ENCODE measurements at regions not wholly inside any gene's neighbourhood (a gene's known extent, or its start where the extent isn't known, plus 50 kb on each side); places are given as distances from the start of the nearest gene placed in this dataset.
A peak's percentile ranks its signal among the peaks of the same experiment; 100 is the strongest.

- peaks cover 42% of the 10 kb centered on the region for H3K4me1 ChIP-seq (ENCODE audit: insufficient read depth, low read length)
- ATAC-seq (peak; percentile 90), DNase-seq (ENCODE audit: low spot score) (peak; percentile 88), FAIRE-seq (peak; percentile 61)
- no peaks in the 10 kb centered on the region for H4K20me1 ChIP-seq (ENCODE audit: insufficient read depth, low read length)
- peak overlapping the region; percentile 59 for H3K4me2 ChIP-seq (ENCODE audit: low read depth, low read length)
- H2AFZ ChIP-seq (ENCODE audit: low read length) = no peak overlapping the region
- no peak overlapping the region for H3K27ac ChIP-seq (ENCODE audit: extremely low read length, insufficient read depth, low read length)
- intact Hi-C loops (cut with micrococcal nuclease; ENCODE audit: unreplicated experiment) = loop anchor here (1.0 to 10.0 kb wide), 3 partner anchors 257 to 592 kb away; no protein-coding TSS in a partner anchor
- H3K27me3 ChIP-seq (ENCODE audit: control insufficient read depth in 1 of 2, insufficient read depth in 2 of 2, low read length in 2 of 2) = no peaks in the 10 kb centered on the region
- no peaks in the 10 kb centered on the region for H3K36me3 ChIP-seq (replicated peaks in 1 of 2; ENCODE audit: control insufficient read depth in 1 of 2, insufficient read depth in 2 of 2, low read length in 2 of 2)
- no peaks in the 10 kb centered on the region for H3K79me2 ChIP-seq (ENCODE audit: insufficient read depth, low read length)
- peak overlapping the region; percentile 23; the same call in 1 of the 2 replicates for H3K9ac ChIP-seq (ENCODE audit: insufficient read depth, low read depth, low read length)
- no TSS peak for BruUV-seq (replicated peaks)
- H3K4me3 ChIP-seq (replicated peaks in 1 of 3; ENCODE audit: insufficient read depth in 1 of 3, low read depth in 2 of 3, low read length in 3 of 3) = peak overlapping the region in 2 of 3 experiments; percentile 14 to 31; a peak in 4 of 6 replicates
- ChIA-PET POLR2A (interaction anchor here (1.0 kb wide), 1 partner anchor 260 kb away, joined by 3 read pairs; no protein-coding TSS in a partner anchor), CTCF (ENCODE audit: low intra/inter-chr PET ratio, low total read pairs) (interaction anchor here (1.4 kb wide), 1 partner anchor 592 kb away, joined by 5 read pairs; no protein-coding TSS in a partner anchor)
- H3K9me3 ChIP-seq (ENCODE audit: low read length) = no peaks in the 10 kb centered on the region
- in situ Hi-C loops (cut with HindIII; ENCODE audit: extremely low pct_ligation_motif_present, low pct_unique_long_range_greater_than_20kb) = loop anchor here (5.0 to 10.0 kb wide), 3 partner anchors 160 to 590 kb away; no protein-coding TSS in a partner anchor
- 4% methylated on average over 10 of the region's 10 CpGs for WGBS (ENCODE audit: low lambda C conversion rate)
- TF ChIP-seq FOXP4 (CRISPR knock-in tag; IDR thresholded peaks at IDR 0.05) (0 out of 2 replicates have a peak, but pooled peaks have one; percentile 37), ZFP1 (CRISPR knock-in tag; IDR thresholded peaks at IDR 0.05) (peak; percentile 48; the same call in 1 of the 2 replicates), ATF2 (CRISPR knock-in tag; IDR thresholded peaks at IDR 0.05) (0 out of 2 replicates have a peak, but pooled peaks have one; percentile 25), HHEX (CRISPR knock-in tag; IDR thresholded peaks at IDR 0.05) (peak; percentile 5; the same call in 1 of the 2 replicates), EP300 (IDR thresholded peaks at IDR 0.05; ENCODE audit: low read depth in 2 of 2, low read length in 2 of 2) (peak in 1 of 2 experiments; percentile 85; a peak in 2 of 4 replicates), EP300 (CRISPR knock-in tag; IDR thresholded peaks at IDR 0.05; ENCODE audit: borderline replicate concordance) (no peak), PRDM10 (CRISPR knock-in tag; IDR thresholded peaks at IDR 0.05; ENCODE audit: low read depth) (0 out of 2 replicates have a peak, but pooled peaks have one; percentile 33), RARA (CRISPR knock-in tag; IDR thresholded peaks at IDR 0.05) (peak; percentile 54), DRAP1 (CRISPR knock-in tag; IDR thresholded peaks at IDR 0.05) (no peak), ZNF12 (CRISPR knock-in tag; IDR thresholded peaks at IDR 0.05) (peak; percentile 68; the same call in 1 of the 2 replicates), ZMYM4 (CRISPR knock-in tag; IDR thresholded peaks at IDR 0.05) (peak; percentile 67)
Observed at GRCh38 chr12:46934374-46935111, 108.7 kb upstream of the SLC38A4 start.

Measured in HepG2 (cell line).